OCI-LY1 (cell line): ENCODE measurements at regions not wholly inside any gene's neighbourhood (a gene's known extent, or its start where the extent isn't known, plus 50 kb on each side); places are given as distances from the start of the nearest gene placed in this dataset.

ENCODE experiments used
- H2AFZ ChIP-seq: fragments of 200-600 bp; sonication (generic), shearing (Covaris generic); 2 replicates; pipeline ENCODE4 v1.6.0; 2014; ENCODE audit warnings: antibody characterized with exemption, mild to moderate bottlenecking, low read length
- H3F3A ChIP-seq: fragments of 200-600 bp; sonication (generic), shearing (Covaris generic); 2 replicates; pipeline ENCODE4 v1.6.0; 2014; ENCODE audit warnings: mild to moderate bottlenecking, antibody characterized with exemption, low read length, moderate library complexity; ENCODE audit not compliant: insufficient read depth
- H3K27ac ChIP-seq: fragments of 200-600 bp; sonication (generic); 2 replicates; pipeline ENCODE4 v1.5.1; 2014; ENCODE audit warnings: low read length, mixed run types, mild to moderate bottlenecking, low read depth; ENCODE audit not compliant: poor library complexity, severe bottlenecking
- H3K27me3 ChIP-seq: fragments of 200-600 bp; sonication (generic); 2 replicates; pipeline ENCODE4 v1.6.0; 2014; ENCODE audit warnings: antibody characterized with exemption, mild to moderate bottlenecking, low read length, moderate library complexity; ENCODE audit not compliant: insufficient read depth
- H3K36me3 ChIP-seq: fragments of 200-600 bp; sonication (generic); 2 replicates; pipeline ENCODE4 v1.6.1; 2014; ENCODE audit warnings: mild to moderate bottlenecking, antibody characterized with exemption, low read length, moderate library complexity, mixed read lengths; ENCODE audit not compliant: insufficient read depth
- H3K4me1 ChIP-seq: fragments of 200-600 bp; sonication (generic); 2 replicates; pipeline ENCODE4 v1.5.1; 2014; ENCODE audit warnings: mild to moderate bottlenecking, low read length, moderate library complexity; ENCODE audit not compliant: insufficient read depth, severe bottlenecking
- H3K4me2 ChIP-seq: fragments of 200-600 bp; sonication (generic), shearing (Covaris generic); 2 replicates; pipeline ENCODE4 v1.6.1; 2014; ENCODE audit warnings: low read length
- H3K4me3 ChIP-seq: fragments of 200-600 bp; sonication (generic); 2 replicates; pipeline ENCODE4 v1.5.1; 2014; ENCODE audit warnings: low read length, low read depth, mild to moderate bottlenecking, mixed read lengths; ENCODE audit not compliant: poor library complexity, severe bottlenecking
- H3K79me2 ChIP-seq: fragments of 200-600 bp; shearing (Covaris generic); 2 replicates; pipeline ENCODE4 v1.6.1; 2016; ENCODE audit warnings: mixed run types, low read length, mixed read lengths; ENCODE audit not compliant: insufficient read depth
- H3K9ac ChIP-seq: fragments of 200-600 bp; sonication (generic), shearing (Covaris generic); 2 replicates; pipeline ENCODE4 v1.6.1; 2014; ENCODE audit warnings: mild to moderate bottlenecking, low read length, mixed read lengths
- H3K9me2 ChIP-seq: fragments of 200-600 bp; sonication (generic), shearing (Covaris generic); 2 replicates; pipeline ENCODE4 v1.6.1; 2014; ENCODE audit warnings: low read depth, mild to moderate bottlenecking, low read length, mixed read lengths
- H3K9me3 ChIP-seq: fragments of 200-600 bp; shearing (Covaris generic); 2 replicates; pipeline ENCODE4 v1.6.1; 2014; ENCODE audit warnings: low read length, mixed read lengths
- H4K20me1 ChIP-seq: fragments of 200-600 bp; sonication (generic), shearing (Covaris generic); 2 replicates; pipeline ENCODE4 v1.6.0; 2016; ENCODE audit warnings: mild to moderate bottlenecking, low read length; ENCODE audit not compliant: insufficient read depth
- EZH2 ChIP-seq: fragments of 200-600 bp; sonication (generic), shearing (Covaris generic); IDR thresholded peaks from 2 replicates; pipeline ENCODE4 v1.8.0; 2017; ENCODE audit warnings: borderline replicate concordance, mixed run types, mild to moderate bottlenecking, antibody characterized with exemption, low read length, moderate library complexity, mixed read lengths
- TF ChIP-seq, protein P1 (sequence below): fragments of 200-600 bp; sonication (generic), shearing (Covaris generic); IDR thresholded peaks from 2 replicates; pipeline ENCODE4 v1.5.1; 2017; ENCODE audit warnings: mild to moderate bottlenecking, antibody characterized with exemption, low read length, moderate library complexity, mixed read lengths

DNA sequence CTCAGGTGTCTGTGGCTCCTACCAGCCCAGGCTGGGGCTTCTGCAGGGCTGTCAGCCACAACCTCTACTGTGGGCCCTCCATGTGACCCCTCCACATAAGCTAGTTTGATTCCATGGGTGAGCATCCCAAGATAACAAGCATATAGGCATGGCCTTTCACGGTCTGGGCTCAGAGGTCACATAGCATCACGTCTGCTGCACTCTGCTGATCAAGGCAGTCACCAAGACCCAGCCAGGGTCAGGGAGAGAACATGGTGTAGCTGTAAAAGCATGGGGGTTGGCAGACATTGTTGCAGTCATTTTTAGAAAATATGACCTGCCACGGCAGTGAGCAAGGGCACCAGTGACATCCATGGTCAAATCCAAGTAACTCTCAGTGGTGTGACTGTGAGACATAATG is 698.8 kb downstream of the UQCRFS1 start:
- no peaks in the 10 kb centered on the region for H3K79me2 ChIP-seq
- no peak overlapping the region for H2AFZ ChIP-seq
- no peak overlapping the region for H3K9ac ChIP-seq
- H3K4me3 ChIP-seq, result no peak overlapping the region
- no peaks in the 10 kb centered on the region for H3K9me3 ChIP-seq
- H3K27me3 ChIP-seq, result no peaks in the 10 kb centered on the region
- no peaks in the 10 kb centered on the region for H3K36me3 ChIP-seq
- no peaks in the 10 kb centered on the region for H3F3A ChIP-seq
- H3K9me2 ChIP-seq, result no peaks in the 10 kb centered on the region
- H3K27ac ChIP-seq, result no peak overlapping the region
- no peaks in the 10 kb centered on the region for H4K20me1 ChIP-seq
- TF ChIP-seq, protein P1, sequence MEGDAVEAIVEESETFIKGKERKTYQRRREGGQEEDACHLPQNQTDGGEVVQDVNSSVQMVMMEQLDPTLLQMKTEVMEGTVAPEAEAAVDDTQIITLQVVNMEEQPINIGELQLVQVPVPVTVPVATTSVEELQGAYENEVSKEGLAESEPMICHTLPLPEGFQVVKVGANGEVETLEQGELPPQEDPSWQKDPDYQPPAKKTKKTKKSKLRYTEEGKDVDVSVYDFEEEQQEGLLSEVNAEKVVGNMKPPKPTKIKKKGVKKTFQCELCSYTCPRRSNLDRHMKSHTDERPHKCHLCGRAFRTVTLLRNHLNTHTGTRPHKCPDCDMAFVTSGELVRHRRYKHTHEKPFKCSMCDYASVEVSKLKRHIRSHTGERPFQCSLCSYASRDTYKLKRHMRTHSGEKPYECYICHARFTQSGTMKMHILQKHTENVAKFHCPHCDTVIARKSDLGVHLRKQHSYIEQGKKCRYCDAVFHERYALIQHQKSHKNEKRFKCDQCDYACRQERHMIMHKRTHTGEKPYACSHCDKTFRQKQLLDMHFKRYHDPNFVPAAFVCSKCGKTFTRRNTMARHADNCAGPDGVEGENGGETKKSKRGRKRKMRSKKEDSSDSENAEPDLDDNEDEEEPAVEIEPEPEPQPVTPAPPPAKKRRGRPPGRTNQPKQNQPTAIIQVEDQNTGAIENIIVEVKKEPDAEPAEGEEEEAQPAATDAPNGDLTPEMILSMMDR, result no peak
- TF ChIP-seq EZH2, result no peak
- no peak overlapping the region for H3K4me2 ChIP-seq
- peaks cover 5% of the 10 kb centered on the region for H3K4me1 ChIP-seq

DNA sequence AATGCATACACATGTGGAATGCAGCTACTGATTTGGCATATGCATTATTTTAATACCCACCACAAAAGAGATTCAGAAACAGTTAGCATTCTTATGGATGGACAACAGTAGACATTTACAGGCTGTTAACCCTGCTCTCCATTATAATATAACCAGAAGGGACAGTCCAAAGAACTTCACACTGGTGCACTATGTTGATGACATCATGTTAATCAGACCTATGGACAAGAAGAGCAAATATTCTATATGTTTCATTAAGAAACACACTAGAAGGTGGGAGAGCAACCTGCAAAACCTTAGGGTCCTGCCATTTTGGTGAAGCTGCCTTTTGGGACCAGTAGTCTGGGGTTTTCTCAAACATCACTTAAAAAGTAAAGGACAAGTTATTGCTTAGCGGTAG is 701.3 kb downstream of the UQCRFS1 start:
- Histone ChIP-seq H3K36me3 (no peaks in the 10 kb centered on the region; the same call in 1 of the 2 replicates), H3K4me2 (no peak overlapping the region), H3K79me2 (no peaks in the 10 kb centered on the region), H2AFZ (no peak overlapping the region), H3K4me3 (no peak overlapping the region), H3F3A (no peaks in the 10 kb centered on the region), H4K20me1 (no peaks in the 10 kb centered on the region), H3K27ac (no peak overlapping the region), H3K9me3 (no peaks in the 10 kb centered on the region), H3K27me3 (no peaks in the 10 kb centered on the region), H3K4me1 (no peaks in the 10 kb centered on the region), H3K9ac (no peak overlapping the region), H3K9me2 (no peaks in the 10 kb centered on the region)
- no peak for TF ChIP-seq EZH2

DNA sequence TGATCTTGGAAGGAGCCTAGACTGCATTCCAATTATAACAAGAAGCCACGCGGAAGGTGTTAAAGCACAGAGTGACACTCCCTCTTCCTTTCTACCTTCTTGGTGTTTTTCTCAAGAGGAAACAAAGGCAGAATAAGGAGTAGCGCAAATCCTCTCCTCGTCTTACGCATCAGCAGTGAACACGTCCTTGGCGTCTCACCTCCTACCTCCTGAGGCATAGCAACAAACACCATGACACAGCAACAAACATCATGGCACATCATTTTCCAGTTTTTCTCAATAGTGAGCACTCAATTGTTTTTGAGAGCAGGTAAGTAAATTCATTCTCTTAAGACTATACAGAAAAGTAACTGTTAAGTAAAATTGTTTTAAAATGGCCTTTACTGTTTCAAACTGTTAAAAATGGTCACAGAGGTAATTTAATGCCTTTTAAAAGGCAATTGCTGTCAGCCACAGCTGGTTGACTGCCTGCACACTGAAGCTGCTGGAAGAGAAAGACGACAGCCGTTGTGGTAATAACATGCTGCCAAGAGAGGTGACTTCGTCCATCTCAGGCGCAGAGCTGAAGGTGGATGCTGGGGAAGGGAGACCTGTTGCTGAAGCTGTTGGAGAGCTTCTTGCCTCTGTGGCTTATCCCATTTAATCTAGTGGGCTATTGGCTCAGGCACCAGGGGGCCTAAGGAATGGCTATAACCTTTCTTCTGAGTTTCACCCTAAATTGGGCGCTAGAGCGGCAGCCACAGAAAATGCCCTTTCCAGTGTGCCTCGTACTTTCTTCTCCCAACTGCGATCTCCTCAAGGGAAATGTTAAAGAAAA is 703.7 kb downstream of the UQCRFS1 start:
- Histone ChIP-seq H3K4me1 (no peaks in the 10 kb centered on the region), H4K20me1 (no peaks in the 10 kb centered on the region), H3K36me3 (no peaks in the 10 kb centered on the region; the same call in 1 of the 2 replicates), H3K27ac (no peak overlapping the region), H3K9me2 (no peaks in the 10 kb centered on the region), H3K4me2 (no peak overlapping the region), H2AFZ (no peak overlapping the region), H3K9me3 (no peaks in the 10 kb centered on the region), H3K9ac (no peak overlapping the region), H3F3A (no peaks in the 10 kb centered on the region), H3K79me2 (no peaks in the 10 kb centered on the region), H3K27me3 (no peaks in the 10 kb centered on the region), H3K4me3 (no peak overlapping the region)
- no peak for TF ChIP-seq EZH2

DNA sequence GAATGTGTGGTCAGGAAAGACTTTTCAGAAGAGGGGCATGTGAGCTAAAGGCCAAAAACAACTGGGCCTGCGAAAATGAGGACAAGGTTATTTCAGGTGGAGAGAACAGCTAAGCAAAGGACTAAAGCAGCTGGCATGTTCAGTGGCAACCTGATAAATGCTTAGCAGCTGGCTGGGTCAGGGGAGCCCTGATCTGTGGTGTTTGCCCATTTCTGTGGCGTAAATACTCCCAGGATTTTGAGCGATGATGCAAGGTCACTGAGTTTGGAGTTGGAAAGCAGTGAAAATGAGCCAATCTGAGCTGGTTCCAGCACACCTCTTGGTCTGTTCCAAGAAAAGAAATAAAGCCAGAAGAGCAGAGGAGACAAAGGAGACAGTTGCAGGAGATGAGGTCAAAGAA is 704.3 kb downstream of the UQCRFS1 start:
- Histone ChIP-seq H3K4me2 (no peak overlapping the region), H3K4me1 (peaks cover 4% of the 10 kb centered on the region), H3K9ac (no peak overlapping the region), H4K20me1 (no peaks in the 10 kb centered on the region), H3K27me3 (no peaks in the 10 kb centered on the region), H3K79me2 (no peaks in the 10 kb centered on the region), H3F3A (no peaks in the 10 kb centered on the region), H3K9me3 (no peaks in the 10 kb centered on the region), H2AFZ (no peak overlapping the region), H3K4me3 (no peak overlapping the region), H3K36me3 (no peaks in the 10 kb centered on the region; the same call in 1 of the 2 replicates), H3K27ac (no peak overlapping the region), H3K9me2 (no peaks in the 10 kb centered on the region)
- TF ChIP-seq EZH2, result no peak
- TF ChIP-seq, protein P1, result no peak
